HCT116 (cell line): ENCODE measurements at regions not wholly inside any gene's neighbourhood (a gene's known extent, or its start where the extent isn't known, plus 50 kb on each side); places are given as distances from the start of the nearest gene placed in this dataset.

ENCODE experiments used
- ATAC-seq: fragments of 200-7000 bp; cut with Tn5 transposase; 2 replicates; pipeline ENCODE4 v1.9.1; 2020; ENCODE audit warnings: mild to moderate bottlenecking, moderate library complexity
- BruUV-seq: library from RNA; stranded (reverse); fragments of 400-500 nt; replicated peaks from 2 replicates; lab custom pipeline; 2021; lab: Mats Ljungman, UMichigan
- CTCF ChIA-PET: fragments of 300-600 bp; sonication (Branson Sonifier 250); formaldehyde crosslinking; loops from one replicate; lab custom pipeline; 2021; ENCODE audit warnings: antibody characterized with exemption; lab: Charles Lee
- POLR2A ChIA-PET: fragments of 300-600, 350-600 bp; sonication (Branson Sonifier 250); formaldehyde crosslinking; loops from one replicate; lab custom pipeline; 2021; ENCODE audit warnings: antibody characterized with exemption; lab: Charles Lee
- RAD21 ChIA-PET, 2 experiments: fragments of 300-600 bp; sonication (Branson Sonifier 250); formaldehyde crosslinking; loops; one replicate each; lab custom pipeline; 2023; ENCODE audit warnings: low total read pairs in 2 of 2; ENCODE audit not compliant: uncharacterized antibody in 2 of 2, unreplicated experiment in 2 of 2, low non-redundant PET in 1 of 2; lab: Charles Lee
- DNase-seq: peaks from one replicate; pipeline ENCODE4 v3.0.0-alpha.2; 2010; ENCODE audit warnings: low read depth, low spot score
- H2AFZ ChIP-seq: fragments of 200-600 bp; shearing (Covaris generic), sonication (generic); 2 replicates; pipeline ENCODE4 v1.6.1; 2017; ENCODE audit warnings: low read depth, mixed run types, mixed read lengths, antibody characterized with exemption, low read length; ENCODE audit not compliant: poor library complexity, severe bottlenecking
- H3K27ac ChIP-seq: 2 replicates; pipeline ENCODE4 v1.5.1; 2012; ENCODE audit warnings: low read depth, low read length
- H3K27me3 ChIP-seq: fragments of 200-600 bp; sonication (generic); 2 replicates; pipeline ENCODE4 v1.6.1; 2016; ENCODE audit warnings: mixed run types, low read length, mixed read lengths; ENCODE audit not compliant: insufficient read depth
- H3K36me3 ChIP-seq, 2 experiments: fragments of 200-500 bp in 1 of 2; fragments of 200-600 bp in 1 of 2; sonication (Bioruptor generic) in 1 of 2; sonication (generic) in 1 of 2; 2 replicates each; pipeline versions ENCODE4 v1.5.1 to v1.6.1; 2014 to 2016; ENCODE audit warnings: low read length in 2 of 2, inconsistent platforms in 1 of 2, mixed read lengths in 1 of 2, mixed run types in 1 of 2; ENCODE audit not compliant: insufficient read depth in 2 of 2, control insufficient read depth in 1 of 2
- H3K4me1 ChIP-seq, 2 experiments: fragments of 200-600 bp in 1 of 2; sonication (generic) in 1 of 2; 2 replicates each; pipeline versions ENCODE4 v1.5.1 to v1.6.1; 2012 to 2017; ENCODE audit warnings: low read length in 2 of 2, inconsistent platforms in 1 of 2, mild to moderate bottlenecking in 1 of 2, mixed read lengths in 1 of 2, mixed run types in 1 of 2, moderate library complexity in 1 of 2; ENCODE audit not compliant: insufficient read depth in 2 of 2, control insufficient read depth in 1 of 2
- H3K4me2 ChIP-seq: fragments of 200-600 bp; sonication (generic); 2 replicates; pipeline ENCODE4 v1.6.1; 2017; ENCODE audit warnings: mixed run types, low read length, mixed read lengths
- H3K4me3 ChIP-seq, 2 experiments: fragments of 200-600 bp in 1 of 2; sonication (generic) in 1 of 2; replicated peaks in 1 of 2; 2 replicates each; pipeline ENCODE4 v1.5.1; 2011 to 2016; ENCODE audit warnings: low read length in 2 of 2, control low read depth in 1 of 2, low read depth in 1 of 2, mild to moderate bottlenecking in 1 of 2, mixed read lengths in 1 of 2, mixed run types in 1 of 2
- H3K79me2 ChIP-seq: fragments of 200-600 bp; sonication (generic); 2 replicates; pipeline ENCODE4 v1.6.1; 2017; ENCODE audit warnings: mild to moderate bottlenecking, mixed run types, low read length, moderate library complexity, mixed read lengths; ENCODE audit not compliant: insufficient read depth
- H3K9ac ChIP-seq: fragments of 200-600 bp; sonication (generic); 2 replicates; pipeline ENCODE4 v1.6.1; 2016; ENCODE audit warnings: low read length, mixed read lengths
- H3K9me2 ChIP-seq: fragments of 200-600 bp; sonication (generic), shearing (Covaris generic); 2 replicates; pipeline ENCODE4 v1.6.1; 2017; ENCODE audit warnings: mixed run types, mild to moderate bottlenecking, moderate library complexity; ENCODE audit not compliant: insufficient read depth
- H3K9me3 ChIP-seq, 2 experiments: fragments of 200-500 bp in 1 of 2; fragments of 200-600 bp in 1 of 2; sonication (Bioruptor generic) in 1 of 2; sonication (generic) in 1 of 2; 2 replicates each; pipeline ENCODE4 v1.6.1; 2014 to 2017; ENCODE audit warnings: low read length in 2 of 2, mixed read lengths in 2 of 2, inconsistent platforms in 1 of 2, low read depth in 1 of 2, mild to moderate bottlenecking in 1 of 2, mixed run types in 1 of 2, moderate library complexity in 1 of 2; ENCODE audit not compliant: control insufficient read depth in 1 of 2, insufficient read depth in 1 of 2
- H4K20me1 ChIP-seq: fragments of 200-600 bp; sonication (generic), shearing (Covaris generic); 2 replicates; pipeline ENCODE4 v1.6.1; 2017; ENCODE audit warnings: mixed run types, mild to moderate bottlenecking, moderate library complexity; ENCODE audit not compliant: insufficient read depth
- ATF3 ChIP-seq: IDR thresholded peaks from 2 replicates; pipeline ENCODE4 v1.6.1; 2012
- CBX3 ChIP-seq: IDR thresholded peaks from 2 replicates; pipeline ENCODE4 v1.6.1; 2012; ENCODE audit warnings: low read depth
- CEBPB ChIP-seq: IDR thresholded peaks from 2 replicates; pipeline ENCODE4 v1.6.1; 2012; ENCODE audit warnings: low read depth
- EGR1 ChIP-seq: IDR thresholded peaks from 2 replicates; pipeline ENCODE4 v1.6.1; 2012; ENCODE audit warnings: low read depth
- ELF1 ChIP-seq: IDR thresholded peaks from 2 replicates; pipeline ENCODE4 v1.6.1; 2012; ENCODE audit warnings: low read depth, borderline replicate concordance
- EZH2 ChIP-seq: fragments of 200-600 bp; sonication (generic); IDR thresholded peaks from 2 replicates; pipeline ENCODE4 v1.6.1; 2017; ENCODE audit warnings: antibody characterized with exemption, mixed run types
- EZH2phosphoT487 ChIP-seq: fragments of 200-600 bp; IDR thresholded peaks from 2 replicates; pipeline ENCODE4 v1.6.1; 2018; ENCODE audit warnings: antibody characterized with exemption, borderline replicate concordance
- FOSL1 ChIP-seq: IDR thresholded peaks from 2 replicates; pipeline ENCODE4 v1.6.1; 2012; ENCODE audit warnings: low read depth
- JUND ChIP-seq: IDR thresholded peaks from 2 replicates; pipeline ENCODE4 v1.6.1; 2012
- MAX ChIP-seq: IDR thresholded peaks from 2 replicates; pipeline ENCODE4 v1.6.1; 2012
- POLR2A ChIP-seq: IDR thresholded peaks from 2 replicates; pipeline ENCODE4 v1.7.0; 2011; ENCODE audit warnings: borderline replicate concordance; ENCODE audit not compliant: insufficient read depth, insufficient read length; ENCODE audit errors: extremely low read depth
- POLR2AphosphoS5 ChIP-seq: IDR thresholded peaks from 2 replicates; pipeline ENCODE4 v1.6.1; 2011; ENCODE audit warnings: mild to moderate bottlenecking, low read depth, low read length, moderate library complexity
- RAD21 ChIP-seq: IDR thresholded peaks from 2 replicates; pipeline ENCODE4 v1.6.1; 2012; ENCODE audit warnings: low read depth, mild to moderate bottlenecking
- SIN3A ChIP-seq: IDR thresholded peaks from 2 replicates; pipeline ENCODE4 v1.6.1; 2012; ENCODE audit warnings: low read depth
- TCF7L2 ChIP-seq: IDR thresholded peaks from 2 replicates; pipeline ENCODE4 v1.7.0; 2011; ENCODE audit warnings: borderline replicate concordance, inconsistent platforms; ENCODE audit not compliant: insufficient read depth, insufficient read length; ENCODE audit errors: extremely low read depth
- YY1 ChIP-seq: IDR thresholded peaks from 2 replicates; pipeline ENCODE4 v1.6.1; 2011; ENCODE audit warnings: low read length, low read depth, moderate library complexity, mild to moderate bottlenecking; ENCODE audit not compliant: insufficient replicate concordance; ENCODE audit errors: extremely low read depth
- ZBTB33 ChIP-seq: IDR thresholded peaks from 2 replicates; pipeline ENCODE4 v1.6.1; 2011; ENCODE audit warnings: mild to moderate bottlenecking, low read length, moderate library complexity; ENCODE audit not compliant: insufficient replicate concordance; ENCODE audit errors: extremely low read depth
- ZNF274 ChIP-seq: fragments of 200-500 bp; sonication (Bioruptor generic); IDR thresholded peaks from 2 replicates; pipeline ENCODE4 v1.6.1; 2014; ENCODE audit warnings: mild to moderate bottlenecking, low read depth, low read length, inconsistent platforms
- intact Hi-C: fragments of 100-400 bp; cut with micrococcal nuclease; formaldehyde crosslinking; loops from 2 replicates; pipeline ENCODE4 v1.10.0; 2022
- TF ChIP-seq, protein P1 (sequence below), 3 experiments: fragments of 200-600 bp in 1 of 3; sonication (generic) in 1 of 3; IDR thresholded peaks in 2 of 3; conservative IDR thresholded peaks in 1 of 3; 2 replicates each; pipeline ENCODE4 v1.5.1; 2012 to 2017; ENCODE audit warnings: low read depth in 2 of 3, low read length in 2 of 3, antibody characterized with exemption in 1 of 3, borderline replicate concordance in 1 of 3, control low read depth in 1 of 3, mild to moderate bottlenecking in 1 of 3, mixed read lengths in 1 of 3, mixed run types in 1 of 3, moderate library complexity in 1 of 3; ENCODE audit not compliant: insufficient read depth in 1 of 3
- TF ChIP-seq, protein P2 (sequence below): IDR thresholded peaks from 2 replicates; pipeline ENCODE4 v1.6.1; 2012; ENCODE audit warnings: low read depth

DNA sequence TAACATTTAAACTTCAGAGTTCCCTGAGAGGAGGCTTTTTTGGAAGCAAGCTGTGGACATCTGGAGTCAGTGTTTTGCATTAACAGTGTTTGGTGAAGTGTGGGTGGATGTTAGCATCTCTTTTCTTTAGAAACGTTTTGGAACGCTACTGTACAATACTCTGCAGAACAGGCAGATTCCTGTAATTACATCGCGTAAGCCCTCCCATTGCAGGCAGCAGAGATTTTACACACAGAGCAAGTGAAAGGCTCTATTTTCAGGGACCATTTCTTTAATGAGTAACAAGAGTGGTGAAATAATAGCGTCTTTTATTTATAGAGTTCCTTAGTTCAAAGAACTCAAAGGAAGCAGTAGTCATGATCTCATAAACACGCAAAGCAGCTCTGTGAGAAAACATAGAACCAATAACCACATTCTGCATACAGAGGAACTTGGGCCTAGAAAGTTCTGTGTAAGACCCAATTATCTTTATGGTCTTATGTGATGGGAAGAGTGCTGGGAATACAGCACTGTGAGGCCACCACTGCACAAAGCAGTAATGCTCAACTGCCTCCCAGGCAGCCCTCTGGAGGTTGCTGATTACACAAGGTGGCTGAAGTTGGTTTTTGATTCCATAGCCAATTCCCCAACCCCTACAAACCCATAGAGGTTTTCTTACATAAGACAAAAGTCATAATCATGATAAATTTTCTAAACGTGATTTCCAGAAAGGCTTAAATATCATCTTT is 298.7 kb upstream of the EPHA5 start:
- no peak for ATAC-seq
- peaks cover 9 to 32% of the 10 kb centered on the region in 2 experiments; a peak in 3 of 4 replicates for H3K9me3 ChIP-seq
- no peak overlapping the region for H3K9ac ChIP-seq
- H4K20me1 ChIP-seq: no peaks in the 10 kb centered on the region
- no peak overlapping the region for H3K4me2 ChIP-seq
- H3K4me3 ChIP-seq: no peak overlapping the region
- no peaks in the 10 kb centered on the region for H3K4me1 ChIP-seq
- intact Hi-C loops: no loop called here
- H3K9me2 ChIP-seq: no peaks in the 10 kb centered on the region
- H3K36me3 ChIP-seq: no peaks in the 10 kb centered on the region
- BruUV-seq: no TSS peak
- CTCF ChIA-PET: no interaction called here
- no peaks in the 10 kb centered on the region for H3K79me2 ChIP-seq
- RAD21 ChIA-PET: no interaction called here
- TF ChIP-seq, protein P1, sequence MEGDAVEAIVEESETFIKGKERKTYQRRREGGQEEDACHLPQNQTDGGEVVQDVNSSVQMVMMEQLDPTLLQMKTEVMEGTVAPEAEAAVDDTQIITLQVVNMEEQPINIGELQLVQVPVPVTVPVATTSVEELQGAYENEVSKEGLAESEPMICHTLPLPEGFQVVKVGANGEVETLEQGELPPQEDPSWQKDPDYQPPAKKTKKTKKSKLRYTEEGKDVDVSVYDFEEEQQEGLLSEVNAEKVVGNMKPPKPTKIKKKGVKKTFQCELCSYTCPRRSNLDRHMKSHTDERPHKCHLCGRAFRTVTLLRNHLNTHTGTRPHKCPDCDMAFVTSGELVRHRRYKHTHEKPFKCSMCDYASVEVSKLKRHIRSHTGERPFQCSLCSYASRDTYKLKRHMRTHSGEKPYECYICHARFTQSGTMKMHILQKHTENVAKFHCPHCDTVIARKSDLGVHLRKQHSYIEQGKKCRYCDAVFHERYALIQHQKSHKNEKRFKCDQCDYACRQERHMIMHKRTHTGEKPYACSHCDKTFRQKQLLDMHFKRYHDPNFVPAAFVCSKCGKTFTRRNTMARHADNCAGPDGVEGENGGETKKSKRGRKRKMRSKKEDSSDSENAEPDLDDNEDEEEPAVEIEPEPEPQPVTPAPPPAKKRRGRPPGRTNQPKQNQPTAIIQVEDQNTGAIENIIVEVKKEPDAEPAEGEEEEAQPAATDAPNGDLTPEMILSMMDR (IDR thresholded peaks at IDR 0.05 in 2 of 3, conservative IDR thresholded peaks at IDR 0.05 in 1 of 3; ENCODE audit: borderline replicate concordance in 1 of 3, insufficient read depth in 1 of 3, low read depth in 2 of 3, low read length in 2 of 3): no peak
- TF ChIP-seq POLR2A (no peak), EGR1 (no peak), RAD21 (no peak), EZH2 (no peak), FOSL1 (no peak), SIN3A (no peak), POLR2AphosphoS5 (no peak), CBX3 (no peak), TCF7L2 (no peak), JUND (no peak), ELF1 (no peak), YY1 (no peak), ZNF274 (no peak), EZH2phosphoT487 (no peak), ATF3 (no peak), MAX (no peak), CEBPB (no peak), ZBTB33 (no peak)
- TF ChIP-seq, protein P2, sequence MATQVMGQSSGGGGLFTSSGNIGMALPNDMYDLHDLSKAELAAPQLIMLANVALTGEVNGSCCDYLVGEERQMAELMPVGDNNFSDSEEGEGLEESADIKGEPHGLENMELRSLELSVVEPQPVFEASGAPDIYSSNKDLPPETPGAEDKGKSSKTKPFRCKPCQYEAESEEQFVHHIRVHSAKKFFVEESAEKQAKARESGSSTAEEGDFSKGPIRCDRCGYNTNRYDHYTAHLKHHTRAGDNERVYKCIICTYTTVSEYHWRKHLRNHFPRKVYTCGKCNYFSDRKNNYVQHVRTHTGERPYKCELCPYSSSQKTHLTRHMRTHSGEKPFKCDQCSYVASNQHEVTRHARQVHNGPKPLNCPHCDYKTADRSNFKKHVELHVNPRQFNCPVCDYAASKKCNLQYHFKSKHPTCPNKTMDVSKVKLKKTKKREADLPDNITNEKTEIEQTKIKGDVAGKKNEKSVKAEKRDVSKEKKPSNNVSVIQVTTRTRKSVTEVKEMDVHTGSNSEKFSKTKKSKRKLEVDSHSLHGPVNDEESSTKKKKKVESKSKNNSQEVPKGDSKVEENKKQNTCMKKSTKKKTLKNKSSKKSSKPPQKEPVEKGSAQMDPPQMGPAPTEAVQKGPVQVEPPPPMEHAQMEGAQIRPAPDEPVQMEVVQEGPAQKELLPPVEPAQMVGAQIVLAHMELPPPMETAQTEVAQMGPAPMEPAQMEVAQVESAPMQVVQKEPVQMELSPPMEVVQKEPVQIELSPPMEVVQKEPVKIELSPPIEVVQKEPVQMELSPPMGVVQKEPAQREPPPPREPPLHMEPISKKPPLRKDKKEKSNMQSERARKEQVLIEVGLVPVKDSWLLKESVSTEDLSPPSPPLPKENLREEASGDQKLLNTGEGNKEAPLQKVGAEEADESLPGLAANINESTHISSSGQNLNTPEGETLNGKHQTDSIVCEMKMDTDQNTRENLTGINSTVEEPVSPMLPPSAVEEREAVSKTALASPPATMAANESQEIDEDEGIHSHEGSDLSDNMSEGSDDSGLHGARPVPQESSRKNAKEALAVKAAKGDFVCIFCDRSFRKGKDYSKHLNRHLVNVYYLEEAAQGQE: no peak
- TF ChIP-seq, all 23 proteins: peak for 0
- Histone ChIP-seq H2AFZ (no peak overlapping the region), H3K27me3 (no peaks in the 10 kb centered on the region), H3K27ac (no peak overlapping the region)
- no peak for DNase-seq
- POLR2A ChIA-PET: no interaction called here
